ENCODE measurements at regions not wholly inside any gene's neighbourhood (a gene's known extent, or its start where the extent isn't known, plus 50 kb on each side); places are given as distances from the start of the nearest gene placed in this dataset.

- TF ChIP-seq CTCF (IDR thresholded peaks at IDR 0.05) = no peak
- no peak for TF ChIP-seq POLR2A (IDR thresholded peaks at IDR 0.05)
Observed at GRCh38 chr1:95518310-95518709, 284.3 kb downstream of the RWDD3 start.
